Right kidney (tissue), 1 donor: ENCODE measurements at regions not wholly inside any gene's neighbourhood (a gene's known extent, or its start where the extent isn't known, plus 50 kb on each side); places are given as distances from the start of the nearest gene placed in this dataset.

ENCODE experiments used
- DNase-seq: peaks from one replicate; pipeline ENCODE4 v3.0.0-alpha.2; 2016

- no peak for DNase-seq
Observed at GRCh38 chr6:92043777-92044176, 1375.6 kb downstream of the EPHA7 start.

GRCh38 chr6:92026878-92027277 lies 1392.5 kb downstream of the EPHA7 start:
- no peak for DNase-seq

GRCh38 chr6:92024881-92025280 lies 1394.5 kb downstream of the EPHA7 start:
- no peak for DNase-seq

GRCh38 chr6:92024110-92024509 lies 1395.2 kb downstream of the EPHA7 start:
- DNase-seq: no peak

- DNase-seq: no peak
Observed at GRCh38 chr6:92023410-92023966, 1395.9 kb downstream of the EPHA7 start.

GRCh38 chr6:92011681-92012245 lies 1407.6 kb downstream of the EPHA7 start:
- no peak for DNase-seq

- DNase-seq: no peak
Observed at GRCh38 chr6:92008757-92009502, 1410.4 kb downstream of the EPHA7 start.

GRCh38 chr6:92000112-92000511 lies 1413.2 kb upstream of the MAP3K7 start:
- DNase-seq: no peak

- no peak for DNase-seq
Observed at GRCh38 chr6:91994787-91995186, 1407.9 kb upstream of the MAP3K7 start.

- no peak for DNase-seq
Observed at GRCh38 chr6:91982559-91982958, 1395.7 kb upstream of the MAP3K7 start.

GRCh38 chr6:91976797-91977196 lies 1389.9 kb upstream of the MAP3K7 start:
- DNase-seq: no peak

GRCh38 chr6:91970700-91971099 lies 1383.8 kb upstream of the MAP3K7 start:
- no peak for DNase-seq

- no peak for DNase-seq
Observed at GRCh38 chr6:91965872-91966271, 1379.0 kb upstream of the MAP3K7 start.

GRCh38 chr6:91961671-91962070 lies 1374.8 kb upstream of the MAP3K7 start:
- DNase-seq: no peak

GRCh38 chr6:91961236-91961635 lies 1374.4 kb upstream of the MAP3K7 start:
- DNase-seq: no peak

- DNase-seq: no peak
Observed at GRCh38 chr6:91941838-91942237, 1355.0 kb upstream of the MAP3K7 start.

GRCh38 chr6:91940801-91941200 lies 1353.9 kb upstream of the MAP3K7 start:
- DNase-seq: no peak

GRCh38 chr6:91926827-91927226 lies 1340.0 kb upstream of the MAP3K7 start:
- DNase-seq: no peak

GRCh38 chr6:91926361-91926760 lies 1339.5 kb upstream of the MAP3K7 start:
- no peak for DNase-seq

- no peak for DNase-seq
Observed at GRCh38 chr6:91911945-91912344, 1325.1 kb upstream of the MAP3K7 start.

- no peak for DNase-seq
Observed at GRCh38 chr6:91904586-91905164, 1317.8 kb upstream of the MAP3K7 start.

GRCh38 chr6:91895599-91896285 lies 1308.9 kb upstream of the MAP3K7 start:
- no peak for DNase-seq

GRCh38 chr6:91886183-91886795 lies 1299.4 kb upstream of the MAP3K7 start:
- no peak for DNase-seq
